MM.1S (cell line): ENCODE measurements at regions not wholly inside any gene's neighbourhood (a gene's known extent, or its start where the extent isn't known, plus 50 kb on each side); places are given as distances from the start of the nearest gene placed in this dataset.

Experiments
- DNase-seq: peaks from one replicate; pipeline ENCODE4 v3.0.0-alpha.2; 2015
- H2AFZ ChIP-seq: fragments of 300-600 bp; sonication (generic); 2 replicates; pipeline ENCODE4 v1.6.0; 2016; ENCODE audit warnings: antibody characterized with exemption, low read length
- H3F3A ChIP-seq: fragments of 300-600 bp; sonication (generic); 2 replicates; pipeline ENCODE4 v1.6.1; 2016; ENCODE audit warnings: mild to moderate bottlenecking, antibody characterized with exemption, low read length, moderate library complexity, mixed read lengths; ENCODE audit not compliant: insufficient read depth
- H3K27ac ChIP-seq: fragments of 300-600 bp; sonication (generic); 2 replicates; pipeline ENCODE4 v1.5.1; 2016; ENCODE audit warnings: mild to moderate bottlenecking, low read length
- H3K27me3 ChIP-seq: fragments of 300-600 bp; sonication (generic); replicated peaks from 2 replicates; pipeline ENCODE4 v1.6.0; 2016; ENCODE audit warnings: low read length; ENCODE audit not compliant: insufficient read depth
- H3K36me3 ChIP-seq: fragments of 300-600 bp; sonication (generic); replicated peaks from 2 replicates; pipeline ENCODE4 v1.6.1; 2016; ENCODE audit warnings: mild to moderate bottlenecking, low read length, mixed read lengths; ENCODE audit not compliant: insufficient read depth
- H3K4me1 ChIP-seq: fragments of 300-600 bp; sonication (generic); 2 replicates; pipeline ENCODE4 v1.6.1; 2016; ENCODE audit warnings: low read length, mixed read lengths
- H3K4me2 ChIP-seq: fragments of 300-600 bp; sonication (generic); 2 replicates; pipeline ENCODE4 v1.6.0; 2016; ENCODE audit warnings: low read depth, low read length
- H3K4me3 ChIP-seq: fragments of 300-600 bp; sonication (generic); 2 replicates; pipeline ENCODE4 v1.5.1; 2016; ENCODE audit warnings: low read length, mixed read lengths
- H3K79me2 ChIP-seq: fragments of 300-600 bp; sonication (generic); 2 replicates; pipeline ENCODE4 v1.6.1; 2016; ENCODE audit warnings: mixed run types, low read length, mixed read lengths
- H3K9ac ChIP-seq: fragments of 300-600 bp; sonication (generic); 2 replicates; pipeline ENCODE4 v1.6.1; 2016; ENCODE audit warnings: low read length, mixed read lengths
- H3K9me2 ChIP-seq: fragments of 300-600 bp; sonication (generic); replicated peaks from 2 replicates; pipeline ENCODE4 v1.6.1; 2016; ENCODE audit warnings: mild to moderate bottlenecking, low read length, mixed read lengths; ENCODE audit not compliant: insufficient read depth
- H3K9me3 ChIP-seq: fragments of 300-600 bp; sonication (generic); replicated peaks from 2 replicates; pipeline ENCODE4 v1.6.1; 2016; ENCODE audit warnings: mild to moderate bottlenecking, low read length, mixed read lengths; ENCODE audit not compliant: insufficient read depth
- H4K20me1 ChIP-seq: fragments of 300-600 bp; sonication (generic); 2 replicates; pipeline ENCODE4 v1.6.1; 2016; ENCODE audit warnings: mild to moderate bottlenecking, low read length, moderate library complexity, mixed read lengths; ENCODE audit not compliant: insufficient read depth
- CTCF ChIP-seq: fragments of 300-600 bp; sonication (generic); IDR thresholded peaks from 2 replicates; pipeline ENCODE4 v1.5.1; 2016; ENCODE audit warnings: antibody characterized with exemption, low read length, mixed read lengths
- EZH2 ChIP-seq: fragments of 300-600 bp; sonication (generic); optimal IDR thresholded peaks from 2 replicates; pipeline ENCODE3; 2017; ENCODE audit warnings: low read depth, mild to moderate bottlenecking, antibody characterized with exemption, low read length, mixed read lengths
- EZH2phosphoT487 ChIP-seq: fragments of 300-600 bp; sonication (generic); IDR thresholded peaks from 2 replicates; pipeline ENCODE4 v1.6.1; 2018; ENCODE audit warnings: antibody characterized with exemption, low read length

- Histone ChIP-seq H3F3A (no peaks in the 10 kb centered on the region), H3K9me3 (no peaks in the 10 kb centered on the region), H3K27me3 (no peaks in the 10 kb centered on the region), H3K4me2 (no peak overlapping the region), H3K36me3 (no peaks in the 10 kb centered on the region), H4K20me1 (no peaks in the 10 kb centered on the region), H3K9me2 (no peaks in the 10 kb centered on the region), H3K27ac (no peak overlapping the region), H3K4me3 (no peak overlapping the region), H3K9ac (no peak overlapping the region), H3K79me2 (no peaks in the 10 kb centered on the region), H2AFZ (no peak overlapping the region), H3K4me1 (no peaks in the 10 kb centered on the region)
- TF ChIP-seq EZH2: no peak
- no peak for DNase-seq
These were observed 214.2 kb upstream of the PCDH10 start for GRCh38 chr4:132934911-132935310.

DNA sequence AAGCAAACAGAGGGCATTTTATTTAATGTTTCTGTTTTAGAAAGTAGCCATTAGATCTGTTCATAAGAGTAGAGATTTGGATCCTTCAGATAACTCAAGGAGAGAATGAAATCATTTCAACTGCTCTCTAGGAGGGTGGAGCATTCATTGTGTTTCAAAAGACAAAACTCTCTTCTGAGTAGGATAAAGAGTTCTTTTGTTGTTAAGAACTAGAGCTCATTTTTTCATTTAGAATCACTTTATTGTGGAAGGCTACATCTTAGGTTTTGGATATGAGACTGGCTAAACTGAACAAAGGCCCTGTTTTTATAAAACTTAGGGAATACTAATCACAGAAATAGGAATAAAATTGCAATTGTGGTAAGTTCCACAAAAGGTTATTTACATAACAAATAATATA lies 193.9 kb upstream of the PCDH10 start:
- no peaks in the 10 kb centered on the region for H3K9me2 ChIP-seq
- H2AFZ ChIP-seq: no peak overlapping the region
- no peaks in the 10 kb centered on the region for H3K79me2 ChIP-seq

GRCh38 chr4:132956962-132957361 lies 192.1 kb upstream of the PCDH10 start:
- H3K9me3 ChIP-seq: no peaks in the 10 kb centered on the region
- H3K27ac ChIP-seq: no peak overlapping the region
- no peaks in the 10 kb centered on the region for H3K79me2 ChIP-seq
- no peak overlapping the region for H3K4me2 ChIP-seq
- no peaks in the 10 kb centered on the region for H3K27me3 ChIP-seq
- H3K9me2 ChIP-seq: no peaks in the 10 kb centered on the region
- no peaks in the 10 kb centered on the region for H4K20me1 ChIP-seq
- DNase-seq: no peak
- no peak overlapping the region for H3K4me3 ChIP-seq
- no peak overlapping the region for H3K9ac ChIP-seq
- H3K4me1 ChIP-seq: no peaks in the 10 kb centered on the region
- TF ChIP-seq EZH2phosphoT487 (no peak), CTCF (no peak), EZH2 (no peak)
- H2AFZ ChIP-seq: no peak overlapping the region
- no peaks in the 10 kb centered on the region for H3K36me3 ChIP-seq
- H3F3A ChIP-seq: no peaks in the 10 kb centered on the region

More for the DNA sequence above, 193.9 kb upstream of the PCDH10 start:
- Histone ChIP-seq H3K4me1 (no peaks in the 10 kb centered on the region), H3K9me3 (no peaks in the 10 kb centered on the region), H3K4me3 (no peak overlapping the region), H3K9ac (no peak overlapping the region), H4K20me1 (no peaks in the 10 kb centered on the region), H3K27me3 (no peaks in the 10 kb centered on the region), H3K36me3 (no peaks in the 10 kb centered on the region), H3F3A (no peaks in the 10 kb centered on the region), H3K4me2 (no peak overlapping the region), H3K27ac (no peak overlapping the region)
- DNase-seq: no peak
- no peak for TF ChIP-seq EZH2
- TF ChIP-seq CTCF: no peak
- TF ChIP-seq EZH2phosphoT487: no peak

DNA sequence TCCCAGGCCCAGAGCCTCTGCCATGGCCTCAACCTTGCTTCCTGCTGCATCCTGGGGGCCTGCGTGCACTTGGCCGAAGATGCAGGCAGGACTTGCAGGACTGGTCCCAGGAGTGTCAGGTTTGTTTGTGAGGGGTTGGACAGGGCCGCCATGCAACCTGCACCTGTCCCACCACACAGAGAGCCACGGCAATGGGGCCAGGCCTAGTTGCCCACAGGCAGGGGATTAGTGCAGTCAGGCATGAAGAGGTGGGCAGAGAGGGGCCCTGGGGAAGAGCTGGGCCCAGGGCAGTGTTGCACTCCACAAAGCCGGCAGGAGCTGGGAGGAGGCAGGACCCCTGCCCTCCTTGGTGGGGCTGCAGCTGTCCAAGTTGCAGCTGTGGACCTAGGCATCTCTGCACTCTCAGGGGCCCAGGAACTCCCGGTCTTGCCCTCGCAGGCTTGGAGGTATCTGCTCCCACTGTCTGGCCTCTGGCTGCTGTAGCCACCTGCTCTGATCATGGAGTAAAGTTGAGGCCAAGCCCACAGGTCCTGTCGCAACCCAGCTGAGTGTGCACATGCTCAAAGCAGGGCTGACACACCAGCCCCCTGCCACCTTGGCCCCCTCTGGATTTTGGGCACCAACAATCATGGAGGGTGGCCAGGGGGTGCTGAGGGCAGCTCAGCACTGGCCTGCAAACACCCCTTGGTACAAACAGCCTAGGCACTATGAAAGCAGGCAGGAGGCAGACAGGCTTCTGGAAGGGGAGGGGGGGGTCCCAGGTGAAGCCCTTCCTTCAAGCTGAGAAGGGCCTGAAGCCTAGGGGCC lies 190.4 kb upstream of the PCDH10 start:
- H3F3A ChIP-seq: no peaks in the 10 kb centered on the region

More for the DNA sequence above, 190.4 kb upstream of the PCDH10 start:
- no peaks in the 10 kb centered on the region for H3K9me2 ChIP-seq
- TF ChIP-seq EZH2 (no peak), CTCF (no peak), EZH2phosphoT487 (no peak)
- no peaks in the 10 kb centered on the region for H3K9me3 ChIP-seq
- H3K27me3 ChIP-seq: no peaks in the 10 kb centered on the region
- H3K36me3 ChIP-seq: no peaks in the 10 kb centered on the region
- no peak overlapping the region for H2AFZ ChIP-seq
- H4K20me1 ChIP-seq: no peaks in the 10 kb centered on the region
- H3K79me2 ChIP-seq: no peaks in the 10 kb centered on the region
- H3K9ac ChIP-seq: no peak overlapping the region
- no peak overlapping the region for H3K4me3 ChIP-seq
- no peak overlapping the region for H3K4me2 ChIP-seq
- no peak overlapping the region for H3K27ac ChIP-seq
- no peaks in the 10 kb centered on the region for H3K4me1 ChIP-seq
- no peak for DNase-seq
